H1 (cell line): ENCODE measurements at regions not wholly inside any gene's neighbourhood (a gene's known extent, or its start where the extent isn't known, plus 50 kb on each side); places are given as distances from the start of the nearest gene placed in this dataset.

ENCODE experiments used
- RXRA ChIP-seq: IDR thresholded peaks from 2 replicates; pipeline ENCODE4 v1.6.1; 2011; ENCODE audit warnings: low read depth, mild to moderate bottlenecking, low read length, moderate library complexity; ENCODE audit not compliant: insufficient read depth
- SIN3A ChIP-seq, 2 experiments: IDR thresholded peaks in 1 of 2; conservative IDR thresholded peaks in 1 of 2; 2 replicates each; pipeline ENCODE4 v1.6.1; 2011 to 2012; ENCODE audit warnings: low read length in 2 of 2, improper control_type of control experiment in 1 of 2, low read depth in 1 of 2, mild to moderate bottlenecking in 1 of 2
- TF ChIP-seq, protein P1 (sequence below): fragments of 300-600 bp; sonication (generic); IDR thresholded peaks from 2 replicates; pipeline ENCODE4 v1.7.1; 2012; ENCODE audit warnings: low read length, moderate library complexity, mild to moderate bottlenecking, inconsistent platforms; ENCODE audit not compliant: insufficient replicate concordance
- TF ChIP-seq, protein P2 (sequence below): IDR thresholded peaks from 2 replicates; pipeline ENCODE4 v1.6.1; 2011; ENCODE audit warnings: low read length, improper control_type of control experiment

DNA sequence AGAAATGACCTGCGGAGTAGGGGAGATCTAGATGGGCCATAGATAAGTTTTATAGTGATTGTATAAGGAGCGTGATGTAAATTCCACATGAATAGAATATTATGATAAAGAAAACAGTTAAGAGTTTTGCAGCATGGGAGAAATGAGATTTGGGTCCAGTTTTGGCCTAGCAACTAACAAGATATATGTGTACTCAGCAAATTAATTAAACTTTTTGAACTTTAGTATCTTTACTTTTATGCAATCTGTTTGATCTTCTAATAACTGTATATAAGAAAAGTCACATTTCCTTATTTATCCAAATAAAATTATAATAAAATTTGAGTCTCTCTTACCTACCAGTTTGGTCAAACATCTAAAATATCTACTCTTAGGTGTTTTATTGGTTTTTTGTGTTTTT lies 1011.8 kb upstream of the NCAM2 start (continued):
- TF ChIP-seq, protein P1, sequence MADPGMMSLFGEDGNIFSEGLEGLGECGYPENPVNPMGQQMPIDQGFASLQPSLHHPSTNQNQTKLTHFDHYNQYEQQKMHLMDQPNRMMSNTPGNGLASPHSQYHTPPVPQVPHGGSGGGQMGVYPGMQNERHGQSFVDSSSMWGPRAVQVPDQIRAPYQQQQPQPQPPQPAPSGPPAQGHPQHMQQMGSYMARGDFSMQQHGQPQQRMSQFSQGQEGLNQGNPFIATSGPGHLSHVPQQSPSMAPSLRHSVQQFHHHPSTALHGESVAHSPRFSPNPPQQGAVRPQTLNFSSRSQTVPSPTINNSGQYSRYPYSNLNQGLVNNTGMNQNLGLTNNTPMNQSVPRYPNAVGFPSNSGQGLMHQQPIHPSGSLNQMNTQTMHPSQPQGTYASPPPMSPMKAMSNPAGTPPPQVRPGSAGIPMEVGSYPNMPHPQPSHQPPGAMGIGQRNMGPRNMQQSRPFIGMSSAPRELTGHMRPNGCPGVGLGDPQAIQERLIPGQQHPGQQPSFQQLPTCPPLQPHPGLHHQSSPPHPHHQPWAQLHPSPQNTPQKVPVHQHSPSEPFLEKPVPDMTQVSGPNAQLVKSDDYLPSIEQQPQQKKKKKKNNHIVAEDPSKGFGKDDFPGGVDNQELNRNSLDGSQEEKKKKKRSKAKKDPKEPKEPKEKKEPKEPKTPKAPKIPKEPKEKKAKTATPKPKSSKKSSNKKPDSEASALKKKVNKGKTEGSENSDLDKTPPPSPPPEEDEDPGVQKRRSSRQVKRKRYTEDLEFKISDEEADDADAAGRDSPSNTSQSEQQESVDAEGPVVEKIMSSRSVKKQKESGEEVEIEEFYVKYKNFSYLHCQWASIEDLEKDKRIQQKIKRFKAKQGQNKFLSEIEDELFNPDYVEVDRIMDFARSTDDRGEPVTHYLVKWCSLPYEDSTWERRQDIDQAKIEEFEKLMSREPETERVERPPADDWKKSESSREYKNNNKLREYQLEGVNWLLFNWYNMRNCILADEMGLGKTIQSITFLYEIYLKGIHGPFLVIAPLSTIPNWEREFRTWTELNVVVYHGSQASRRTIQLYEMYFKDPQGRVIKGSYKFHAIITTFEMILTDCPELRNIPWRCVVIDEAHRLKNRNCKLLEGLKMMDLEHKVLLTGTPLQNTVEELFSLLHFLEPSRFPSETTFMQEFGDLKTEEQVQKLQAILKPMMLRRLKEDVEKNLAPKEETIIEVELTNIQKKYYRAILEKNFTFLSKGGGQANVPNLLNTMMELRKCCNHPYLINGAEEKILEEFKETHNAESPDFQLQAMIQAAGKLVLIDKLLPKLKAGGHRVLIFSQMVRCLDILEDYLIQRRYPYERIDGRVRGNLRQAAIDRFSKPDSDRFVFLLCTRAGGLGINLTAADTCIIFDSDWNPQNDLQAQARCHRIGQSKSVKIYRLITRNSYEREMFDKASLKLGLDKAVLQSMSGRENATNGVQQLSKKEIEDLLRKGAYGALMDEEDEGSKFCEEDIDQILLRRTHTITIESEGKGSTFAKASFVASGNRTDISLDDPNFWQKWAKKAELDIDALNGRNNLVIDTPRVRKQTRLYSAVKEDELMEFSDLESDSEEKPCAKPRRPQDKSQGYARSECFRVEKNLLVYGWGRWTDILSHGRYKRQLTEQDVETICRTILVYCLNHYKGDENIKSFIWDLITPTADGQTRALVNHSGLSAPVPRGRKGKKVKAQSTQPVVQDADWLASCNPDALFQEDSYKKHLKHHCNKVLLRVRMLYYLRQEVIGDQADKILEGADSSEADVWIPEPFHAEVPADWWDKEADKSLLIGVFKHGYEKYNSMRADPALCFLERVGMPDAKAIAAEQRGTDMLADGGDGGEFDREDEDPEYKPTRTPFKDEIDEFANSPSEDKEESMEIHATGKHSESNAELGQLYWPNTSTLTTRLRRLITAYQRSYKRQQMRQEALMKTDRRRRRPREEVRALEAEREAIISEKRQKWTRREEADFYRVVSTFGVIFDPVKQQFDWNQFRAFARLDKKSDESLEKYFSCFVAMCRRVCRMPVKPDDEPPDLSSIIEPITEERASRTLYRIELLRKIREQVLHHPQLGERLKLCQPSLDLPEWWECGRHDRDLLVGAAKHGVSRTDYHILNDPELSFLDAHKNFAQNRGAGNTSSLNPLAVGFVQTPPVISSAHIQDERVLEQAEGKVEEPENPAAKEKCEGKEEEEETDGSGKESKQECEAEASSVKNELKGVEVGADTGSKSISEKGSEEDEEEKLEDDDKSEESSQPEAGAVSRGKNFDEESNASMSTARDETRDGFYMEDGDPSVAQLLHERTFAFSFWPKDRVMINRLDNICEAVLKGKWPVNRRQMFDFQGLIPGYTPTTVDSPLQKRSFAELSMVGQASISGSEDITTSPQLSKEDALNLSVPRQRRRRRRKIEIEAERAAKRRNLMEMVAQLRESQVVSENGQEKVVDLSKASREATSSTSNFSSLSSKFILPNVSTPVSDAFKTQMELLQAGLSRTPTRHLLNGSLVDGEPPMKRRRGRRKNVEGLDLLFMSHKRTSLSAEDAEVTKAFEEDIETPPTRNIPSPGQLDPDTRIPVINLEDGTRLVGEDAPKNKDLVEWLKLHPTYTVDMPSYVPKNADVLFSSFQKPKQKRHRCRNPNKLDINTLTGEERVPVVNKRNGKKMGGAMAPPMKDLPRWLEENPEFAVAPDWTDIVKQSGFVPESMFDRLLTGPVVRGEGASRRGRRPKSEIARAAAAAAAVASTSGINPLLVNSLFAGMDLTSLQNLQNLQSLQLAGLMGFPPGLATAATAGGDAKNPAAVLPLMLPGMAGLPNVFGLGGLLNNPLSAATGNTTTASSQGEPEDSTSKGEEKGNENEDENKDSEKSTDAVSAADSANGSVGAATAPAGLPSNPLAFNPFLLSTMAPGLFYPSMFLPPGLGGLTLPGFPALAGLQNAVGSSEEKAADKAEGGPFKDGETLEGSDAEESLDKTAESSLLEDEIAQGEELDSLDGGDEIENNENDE: no peak
- TF ChIP-seq, protein P2, sequence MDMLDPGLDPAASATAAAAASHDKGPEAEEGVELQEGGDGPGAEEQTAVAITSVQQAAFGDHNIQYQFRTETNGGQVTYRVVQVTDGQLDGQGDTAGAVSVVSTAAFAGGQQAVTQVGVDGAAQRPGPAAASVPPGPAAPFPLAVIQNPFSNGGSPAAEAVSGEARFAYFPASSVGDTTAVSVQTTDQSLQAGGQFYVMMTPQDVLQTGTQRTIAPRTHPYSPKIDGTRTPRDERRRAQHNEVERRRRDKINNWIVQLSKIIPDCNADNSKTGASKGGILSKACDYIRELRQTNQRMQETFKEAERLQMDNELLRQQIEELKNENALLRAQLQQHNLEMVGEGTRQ: no peak
- TF ChIP-seq RXRA (no peak), SIN3A (conservative IDR thresholded peaks at IDR 0.05 in 1 of 2, IDR thresholded peaks at IDR 0.05 in 1 of 2; ENCODE audit: low read depth in 1 of 2, low read length in 2 of 2) (no peak)
